ENCODE measurements at regions not wholly inside any gene's neighbourhood (a gene's known extent, or its start where the extent isn't known, plus 50 kb on each side); places are given as distances from the start of the nearest gene placed in this dataset.
A peak's percentile ranks its signal among the peaks of the same experiment; 100 is the strongest.

DNA sequence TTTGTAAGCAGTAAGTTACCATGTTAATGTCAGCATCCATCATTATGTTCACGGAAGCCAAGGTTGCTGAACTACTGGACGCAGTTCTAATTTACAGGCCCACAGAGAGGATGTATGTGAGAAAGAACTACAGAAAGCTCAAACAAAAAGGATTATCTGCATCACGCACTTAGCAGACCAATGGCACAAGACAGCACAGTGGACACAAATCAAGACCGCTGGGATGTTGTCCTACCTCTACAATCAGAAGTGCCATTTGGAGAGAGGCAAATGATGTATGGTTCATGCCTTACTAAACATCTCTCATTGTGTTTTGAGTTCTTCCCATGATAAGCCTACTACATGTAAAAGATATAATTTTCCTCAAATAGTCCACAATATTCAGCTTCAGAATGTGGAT, 330.7 kb upstream of the CHAC2 start:
- no peak overlapping the region for H3K4me3 ChIP-seq (ENCODE audit: low read length)
- H3K27me3 ChIP-seq (ENCODE audit: insufficient read depth, low read length) = no peaks in the 10 kb centered on the region
- H3K4me1 ChIP-seq (ENCODE audit: insufficient read depth, low read length) = peaks cover 27% of the 10 kb centered on the region
- H3K9ac ChIP-seq (ENCODE audit: low read depth, low read length) = no peak overlapping the region
- no peaks in the 10 kb centered on the region for H3K36me3 ChIP-seq (ENCODE audit: insufficient read depth, low read depth, low read length)
- H3K27ac ChIP-seq (ENCODE audit: low read length) = no peak overlapping the region
- no peaks in the 10 kb centered on the region for H3K9me3 ChIP-seq (ENCODE audit: insufficient read depth, low read depth, low read length)

DNA sequence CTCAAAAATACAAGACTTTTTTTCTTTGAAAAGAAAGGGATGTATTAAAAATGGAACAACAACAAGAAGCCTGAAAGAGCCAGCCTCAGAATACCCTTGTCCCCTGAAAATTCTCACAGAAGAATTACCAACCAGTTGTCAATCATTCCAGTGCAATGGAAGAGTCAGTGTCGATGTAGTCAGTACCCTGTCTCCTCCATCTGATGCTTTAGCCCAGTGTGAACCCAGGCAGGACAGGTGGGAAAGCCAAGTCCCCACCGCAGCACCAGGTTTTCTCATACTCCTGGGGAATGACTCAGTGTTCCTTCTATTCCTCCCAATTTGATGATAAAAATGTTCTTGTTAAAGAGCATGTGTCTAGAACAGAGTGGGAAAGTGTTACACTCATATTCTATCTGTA, 332.0 kb upstream of the CHAC2 start:
- Histone ChIP-seq H3K9ac (ENCODE audit: low read depth, low read length) (no peak overlapping the region), H3K4me1 (ENCODE audit: insufficient read depth, low read length) (peaks cover 27% of the 10 kb centered on the region), H3K36me3 (ENCODE audit: insufficient read depth, low read depth, low read length) (no peaks in the 10 kb centered on the region), H3K9me3 (ENCODE audit: insufficient read depth, low read depth, low read length) (no peaks in the 10 kb centered on the region), H3K27me3 (ENCODE audit: insufficient read depth, low read length) (no peaks in the 10 kb centered on the region), H3K27ac (ENCODE audit: low read length) (no peak overlapping the region), H3K4me3 (ENCODE audit: low read length) (no peak overlapping the region)

DNA sequence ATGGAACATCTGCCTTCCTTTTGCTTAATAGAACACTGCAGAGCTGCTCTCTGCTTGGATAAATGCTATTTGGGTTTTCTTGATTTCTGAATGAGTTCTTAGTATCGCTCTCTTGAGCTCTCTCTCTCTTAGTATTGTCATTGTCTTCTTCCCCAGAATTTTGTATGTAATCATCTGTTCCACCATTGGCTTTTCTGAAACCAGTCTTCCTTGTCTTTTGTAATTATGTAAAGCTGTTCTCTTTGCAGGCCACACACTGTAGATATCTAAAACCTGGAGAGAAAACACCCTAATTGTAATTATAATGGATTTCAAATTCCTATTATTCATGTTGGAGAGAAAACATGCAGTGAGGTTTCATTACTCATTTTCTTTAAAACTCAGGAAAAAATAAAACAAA, 333.1 kb upstream of the CHAC2 start:
- Histone ChIP-seq H3K36me3 (ENCODE audit: insufficient read depth, low read depth, low read length) (no peaks in the 10 kb centered on the region), H3K9me3 (ENCODE audit: insufficient read depth, low read depth, low read length) (no peaks in the 10 kb centered on the region), H3K9ac (ENCODE audit: low read depth, low read length) (peak overlapping the region; percentile 24; the same call in 1 of the 2 replicates), H3K27ac (ENCODE audit: low read length) (peak overlapping the region; percentile 18), H3K4me3 (ENCODE audit: low read length) (peak overlapping the region; percentile 30; the same call in 1 of the 2 replicates), H3K4me1 (ENCODE audit: insufficient read depth, low read length) (peaks cover 27% of the 10 kb centered on the region), H3K27me3 (ENCODE audit: insufficient read depth, low read length) (no peaks in the 10 kb centered on the region)

DNA sequence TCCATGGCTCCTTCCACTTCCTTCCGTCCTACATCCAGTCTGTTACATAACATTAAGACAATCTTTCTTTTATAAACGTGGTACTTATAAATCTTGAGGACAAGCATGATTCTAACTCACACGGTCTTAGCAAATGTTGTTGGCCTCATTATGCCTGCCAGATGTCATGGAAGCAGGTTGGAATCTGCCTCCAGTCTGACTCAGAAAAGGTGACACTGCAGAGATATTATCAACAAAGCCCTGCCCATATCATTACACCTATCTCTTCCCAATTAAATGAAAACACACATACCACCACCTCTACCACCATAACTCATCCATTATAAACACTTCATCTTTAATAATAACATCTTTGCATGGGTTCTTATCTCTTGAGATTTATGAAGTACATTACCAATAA, 334.7 kb upstream of the CHAC2 start:
- Histone ChIP-seq H3K9ac (ENCODE audit: low read depth, low read length) (no peak overlapping the region), H3K9me3 (ENCODE audit: insufficient read depth, low read depth, low read length) (no peaks in the 10 kb centered on the region), H3K4me3 (ENCODE audit: low read length) (no peak overlapping the region), H3K36me3 (ENCODE audit: insufficient read depth, low read depth, low read length) (no peaks in the 10 kb centered on the region), H3K4me1 (ENCODE audit: insufficient read depth, low read length) (peaks cover 27% of the 10 kb centered on the region), H3K27ac (ENCODE audit: low read length) (no peak overlapping the region), H3K27me3 (ENCODE audit: insufficient read depth, low read length) (no peaks in the 10 kb centered on the region)

- H3K9ac ChIP-seq (ENCODE audit: low read depth, low read length) = no peak overlapping the region
- no peak overlapping the region for H3K4me3 ChIP-seq (ENCODE audit: low read length)
- no peak overlapping the region for H3K27ac ChIP-seq (ENCODE audit: low read length)
- no peaks in the 10 kb centered on the region for H3K9me3 ChIP-seq (ENCODE audit: insufficient read depth, low read depth, low read length)
- H3K4me1 ChIP-seq (ENCODE audit: insufficient read depth, low read length) = peaks cover 12% of the 10 kb centered on the region
- no peaks in the 10 kb centered on the region for H3K27me3 ChIP-seq (ENCODE audit: insufficient read depth, low read length)
- H3K36me3 ChIP-seq (ENCODE audit: insufficient read depth, low read depth, low read length) = no peaks in the 10 kb centered on the region
These were observed 337.7 kb upstream of the CHAC2 start for GRCh38 chr2:53429901-53430300.

DNA sequence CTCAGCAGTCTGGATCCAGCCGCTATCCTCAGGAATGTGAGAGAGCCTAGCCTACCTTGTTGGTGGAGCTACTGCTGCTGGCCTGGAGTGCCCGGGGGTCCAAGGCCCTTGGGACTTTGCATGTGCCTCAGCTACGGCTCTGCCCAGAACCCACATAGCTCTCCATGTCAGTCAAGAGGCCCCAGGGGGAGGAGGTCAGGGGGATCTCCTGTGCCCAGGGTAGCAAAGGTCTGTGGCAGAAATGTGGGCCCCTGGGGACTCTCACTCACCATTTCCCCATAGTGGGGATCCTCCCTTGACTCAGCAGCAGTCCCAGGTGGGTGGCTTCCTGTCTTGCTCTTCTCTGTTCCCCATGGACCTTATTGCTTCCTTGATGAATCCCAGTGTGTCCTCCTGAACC, 342.7 kb upstream of the CHAC2 start:
- no peaks in the 10 kb centered on the region for H3K27me3 ChIP-seq (ENCODE audit: insufficient read depth, low read length)
- no peaks in the 10 kb centered on the region for H3K4me1 ChIP-seq (ENCODE audit: insufficient read depth, low read length)
- no peaks in the 10 kb centered on the region for H3K9me3 ChIP-seq (ENCODE audit: insufficient read depth, low read depth, low read length)
- H3K36me3 ChIP-seq (ENCODE audit: insufficient read depth, low read depth, low read length) = no peaks in the 10 kb centered on the region
- H3K9ac ChIP-seq (ENCODE audit: low read depth, low read length) = no peak overlapping the region
- H3K4me3 ChIP-seq (ENCODE audit: low read length) = no peak overlapping the region
- H3K27ac ChIP-seq (ENCODE audit: low read length) = no peak overlapping the region

DNA sequence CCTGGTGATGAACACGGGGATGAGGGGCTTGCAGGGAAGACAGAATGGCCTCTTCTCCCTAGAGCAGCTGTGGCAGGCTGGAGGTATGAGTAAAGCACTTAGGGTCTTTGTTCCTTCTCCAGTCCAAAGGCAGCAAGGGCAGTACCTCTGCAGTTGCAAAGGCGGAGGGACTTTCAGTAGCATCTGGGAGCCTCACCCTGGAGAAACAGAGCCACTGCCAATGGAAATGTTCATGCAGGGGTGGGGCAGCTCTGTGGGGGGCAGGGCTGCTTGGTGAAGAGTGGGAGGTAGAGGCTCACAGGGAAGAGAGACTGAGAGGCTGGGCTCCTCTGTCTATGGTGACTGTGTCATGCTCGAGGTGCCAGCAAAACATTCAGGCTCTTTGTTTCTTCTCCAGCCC, 344.1 kb upstream of the CHAC2 start:
- no peak overlapping the region for H3K27ac ChIP-seq (ENCODE audit: low read length)
- no peaks in the 10 kb centered on the region for H3K36me3 ChIP-seq (ENCODE audit: insufficient read depth, low read depth, low read length)

GRCh38 chr2:53422979-53423378, 344.6 kb upstream of the CHAC2 start:
- H3K4me3 ChIP-seq (ENCODE audit: low read length) = no peak overlapping the region

More for the DNA sequence above, 344.1 kb upstream of the CHAC2 start:
- H3K4me1 ChIP-seq (ENCODE audit: insufficient read depth, low read length) = no peaks in the 10 kb centered on the region
- H3K9me3 ChIP-seq (ENCODE audit: insufficient read depth, low read depth, low read length) = no peaks in the 10 kb centered on the region
- no peak overlapping the region for H3K9ac ChIP-seq (ENCODE audit: low read depth, low read length)
- no peak overlapping the region for H3K4me3 ChIP-seq (ENCODE audit: low read length)
- H3K27me3 ChIP-seq (ENCODE audit: insufficient read depth, low read length) = no peaks in the 10 kb centered on the region

DNA sequence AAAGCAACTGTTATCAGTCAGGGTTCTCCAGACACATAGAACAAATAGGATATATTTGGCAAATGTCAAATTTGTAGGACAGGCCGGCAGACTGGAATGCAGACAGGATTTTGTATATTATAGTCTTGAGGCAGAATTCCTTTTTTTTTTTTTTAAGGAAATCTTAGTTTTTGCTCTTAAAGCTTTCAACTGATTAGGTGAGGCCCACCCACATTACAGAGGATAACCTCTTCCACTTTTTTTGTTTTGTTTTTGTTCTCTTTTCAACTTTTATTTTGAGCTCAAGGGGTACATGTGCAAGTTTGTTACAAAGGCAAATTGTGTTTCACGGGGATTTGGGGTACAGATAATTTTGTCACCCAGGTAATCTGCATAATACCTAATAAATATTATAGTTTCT, 350.2 kb upstream of the CHAC2 start:
- Histone ChIP-seq H3K4me1 (ENCODE audit: insufficient read depth, low read length) (no peaks in the 10 kb centered on the region), H3K36me3 (ENCODE audit: insufficient read depth, low read depth, low read length) (no peaks in the 10 kb centered on the region), H3K9ac (ENCODE audit: low read depth, low read length) (no peak overlapping the region), H3K9me3 (ENCODE audit: insufficient read depth, low read depth, low read length) (no peaks in the 10 kb centered on the region), H3K4me3 (ENCODE audit: low read length) (no peak overlapping the region), H3K27ac (ENCODE audit: low read length) (no peak overlapping the region), H3K27me3 (ENCODE audit: insufficient read depth, low read length) (no peaks in the 10 kb centered on the region)

More at GRCh38 chr2:53422979-53423378, 344.6 kb upstream of the CHAC2 start:
- Histone ChIP-seq H3K9me3 (ENCODE audit: insufficient read depth, low read depth, low read length) (no peaks in the 10 kb centered on the region), H3K27ac (ENCODE audit: low read length) (no peak overlapping the region), H3K9ac (ENCODE audit: low read depth, low read length) (no peak overlapping the region), H3K27me3 (ENCODE audit: insufficient read depth, low read length) (no peaks in the 10 kb centered on the region), H3K36me3 (ENCODE audit: insufficient read depth, low read depth, low read length) (no peaks in the 10 kb centered on the region), H3K4me1 (ENCODE audit: insufficient read depth, low read length) (no peaks in the 10 kb centered on the region)

- H3K4me3 ChIP-seq (ENCODE audit: low read length) = no peak overlapping the region
- H3K36me3 ChIP-seq (ENCODE audit: insufficient read depth, low read depth, low read length) = no peaks in the 10 kb centered on the region
- H3K27me3 ChIP-seq (ENCODE audit: insufficient read depth, low read length) = no peaks in the 10 kb centered on the region
- peaks cover 4% of the 10 kb centered on the region; the same call in 1 of the 2 replicates for H3K9me3 ChIP-seq (ENCODE audit: insufficient read depth, low read depth, low read length)
- no peaks in the 10 kb centered on the region for H3K4me1 ChIP-seq (ENCODE audit: insufficient read depth, low read length)
- H3K27ac ChIP-seq (ENCODE audit: low read length) = no peak overlapping the region
- no peak overlapping the region for H3K9ac ChIP-seq (ENCODE audit: low read depth, low read length)
These were observed 360.1 kb upstream of the CHAC2 start for GRCh38 chr2:53407363-53408080.

DNA sequence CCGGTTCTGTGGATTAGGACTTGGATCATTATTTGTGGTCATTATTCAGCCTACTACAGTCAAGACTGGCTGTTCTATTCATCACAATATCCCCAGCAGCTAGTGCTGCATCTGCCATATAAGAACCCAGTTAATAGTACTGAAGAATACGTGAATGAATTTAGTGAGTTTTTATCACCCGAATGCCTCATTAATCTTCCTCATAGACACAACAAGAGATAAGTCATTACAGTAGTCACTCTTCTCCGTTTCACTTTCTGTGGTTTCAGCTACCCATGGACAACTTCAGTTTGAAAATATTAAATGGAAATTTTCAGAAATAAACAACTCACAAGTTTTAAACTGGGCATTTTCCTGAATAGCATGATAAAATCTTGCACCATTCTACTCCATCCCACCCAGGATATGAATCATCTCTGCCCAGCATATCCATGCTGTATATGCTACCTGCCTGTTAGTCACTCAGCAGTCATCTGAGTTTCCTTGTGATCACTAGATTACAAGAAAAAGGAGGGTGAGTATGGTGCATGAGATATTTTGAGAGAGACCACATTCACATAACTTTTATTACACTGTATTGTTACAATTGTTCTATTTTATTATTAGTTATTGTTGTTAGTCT, 363.7 kb upstream of the CHAC2 start:
- Histone ChIP-seq H3K4me3 (ENCODE audit: low read length) (no peak overlapping the region), H3K9ac (ENCODE audit: low read depth, low read length) (no peak overlapping the region), H3K9me3 (ENCODE audit: insufficient read depth, low read depth, low read length) (no peaks in the 10 kb centered on the region), H3K27me3 (ENCODE audit: insufficient read depth, low read length) (no peaks in the 10 kb centered on the region), H3K4me1 (ENCODE audit: insufficient read depth, low read length) (no peaks in the 10 kb centered on the region), H3K27ac (ENCODE audit: low read length) (no peak overlapping the region), H3K36me3 (ENCODE audit: insufficient read depth, low read depth, low read length) (no peaks in the 10 kb centered on the region)

DNA sequence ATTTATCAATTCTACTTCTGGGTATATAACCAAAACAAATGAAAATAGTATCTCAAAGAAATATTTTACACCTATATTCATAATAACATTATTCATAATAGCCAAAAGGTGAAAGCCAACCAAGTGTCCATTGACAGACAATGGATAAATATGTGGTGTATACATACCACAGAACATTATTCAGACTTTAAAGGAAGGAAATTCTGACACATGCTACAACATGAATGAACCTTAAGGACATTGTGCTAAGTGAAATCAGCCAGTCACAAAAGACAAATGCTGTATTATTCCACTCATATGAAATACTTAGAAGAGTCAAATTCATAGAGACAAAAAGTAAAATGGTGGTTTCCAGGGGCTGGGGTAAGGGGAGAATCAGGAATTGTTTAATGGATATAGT, 370.5 kb upstream of the CHAC2 start:
- Histone ChIP-seq H3K9ac (ENCODE audit: low read depth, low read length) (no peak overlapping the region), H3K4me1 (ENCODE audit: insufficient read depth, low read length) (no peaks in the 10 kb centered on the region), H3K9me3 (ENCODE audit: insufficient read depth, low read depth, low read length) (peaks cover 3% of the 10 kb centered on the region; the same call in 1 of the 2 replicates), H3K4me3 (ENCODE audit: low read length) (no peak overlapping the region), H3K27me3 (ENCODE audit: insufficient read depth, low read length) (no peaks in the 10 kb centered on the region), H3K36me3 (ENCODE audit: insufficient read depth, low read depth, low read length) (no peaks in the 10 kb centered on the region), H3K27ac (ENCODE audit: low read length) (no peak overlapping the region)
